GM18951 (cell line): ENCODE measurements at regions not wholly inside any gene's neighbourhood (a gene's known extent, or its start where the extent isn't known, plus 50 kb on each side); places are given as distances from the start of the nearest gene placed in this dataset.

ENCODE experiments used
- POLR2A ChIP-seq: IDR thresholded peaks from 4 replicates; pipeline ENCODE4 v1.6.1; 2011; ENCODE audit warnings: mild to moderate bottlenecking; ENCODE audit not compliant: insufficient read length, insufficient read depth; ENCODE audit errors: extremely low read depth
- in situ Hi-C: fragments of 300-500 bp; cut with MboI; formaldehyde crosslinking; loops from one replicate; pipeline ENCODE4 v1.12.0; 2022; ENCODE audit warnings: low sequenced_read_pairs, mixed read lengths, inconsistent platforms; ENCODE audit not compliant: unreplicated experiment

DNA sequence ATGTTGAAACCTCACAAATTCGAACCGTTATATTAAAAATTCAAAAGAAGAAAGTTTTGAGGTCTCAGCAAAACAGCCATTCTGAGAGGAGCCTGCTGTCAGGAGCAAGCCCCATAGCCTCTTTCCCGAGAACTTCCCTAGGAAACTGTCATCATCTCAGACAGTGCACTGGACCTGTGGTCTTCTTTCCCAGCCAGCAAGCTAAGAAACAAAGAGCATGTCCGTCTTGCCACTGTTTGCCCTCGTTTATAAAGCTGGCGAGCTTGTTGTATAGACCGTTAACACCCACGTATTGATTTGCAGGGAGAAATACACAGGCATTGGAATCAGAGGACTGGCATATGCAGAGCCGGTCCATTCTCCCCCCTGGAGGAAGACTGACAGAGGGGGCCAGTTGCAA lies 407.0 kb downstream of the NPHP4 start:
- in situ Hi-C loops = no loop called here
- TF ChIP-seq POLR2A = no peak

DNA sequence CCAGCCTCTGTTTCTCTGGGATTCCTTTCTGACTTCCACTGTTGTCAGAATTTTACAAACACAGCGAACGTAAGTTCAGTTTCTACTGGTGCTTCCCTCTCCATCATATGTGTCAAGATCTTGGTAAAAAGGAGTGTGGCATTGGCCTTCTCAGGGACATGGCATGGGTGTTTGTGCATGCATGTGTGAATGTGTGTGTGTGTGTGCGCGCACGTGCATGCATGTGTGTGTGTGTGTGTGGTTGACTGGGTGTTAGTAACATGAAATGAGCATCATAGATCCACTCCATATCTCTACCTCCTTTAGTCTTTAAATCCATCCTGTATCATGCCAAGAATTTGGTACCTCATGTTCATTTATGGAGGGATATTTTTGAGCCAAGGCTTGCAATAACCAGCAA lies 411.3 kb downstream of the NPHP4 start:
- no peak for TF ChIP-seq POLR2A
- in situ Hi-C loops = no loop called here

DNA sequence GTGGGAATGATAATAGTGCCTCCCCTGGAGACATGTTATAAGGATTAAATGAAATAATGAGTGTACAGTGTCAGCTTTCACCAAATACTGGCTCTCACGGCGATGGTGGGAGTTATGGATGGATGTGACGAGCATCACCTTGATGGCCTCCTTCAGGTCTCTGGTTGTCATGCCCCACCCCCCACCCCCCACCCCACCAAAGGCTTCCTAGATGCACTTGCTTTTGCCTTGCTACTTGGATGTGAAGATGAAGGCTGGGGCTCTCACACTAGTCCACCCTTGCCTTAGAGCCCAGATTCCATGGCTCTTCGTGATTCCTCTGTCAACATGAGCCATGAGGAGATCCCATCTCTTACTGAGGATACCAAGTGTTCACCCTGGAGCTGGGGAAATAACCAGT lies 412.3 kb downstream of the NPHP4 start:
- TF ChIP-seq POLR2A = no peak
- in situ Hi-C loops = no loop called here

DNA sequence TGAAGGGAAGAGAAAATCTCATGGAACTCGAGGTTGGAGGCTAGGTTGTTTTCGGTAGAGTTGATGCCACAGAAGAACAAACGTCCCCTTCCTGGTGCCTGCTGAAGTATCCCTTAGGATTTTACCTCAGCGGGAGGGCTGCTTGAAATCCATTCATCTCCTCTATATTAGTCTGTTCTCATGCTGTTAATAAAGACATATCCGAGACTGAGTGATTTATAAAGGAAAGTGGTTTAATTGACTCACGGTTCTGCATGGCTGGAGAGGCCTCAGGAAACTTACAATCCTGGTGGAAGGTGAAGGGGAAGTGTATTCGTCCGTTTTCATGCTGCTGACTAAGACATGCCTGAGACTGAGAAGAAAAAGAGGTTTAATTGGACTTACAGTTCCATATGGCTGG lies 413.5 kb downstream of the NPHP4 start:
- no peak for TF ChIP-seq POLR2A
- in situ Hi-C loops = no loop called here

DNA sequence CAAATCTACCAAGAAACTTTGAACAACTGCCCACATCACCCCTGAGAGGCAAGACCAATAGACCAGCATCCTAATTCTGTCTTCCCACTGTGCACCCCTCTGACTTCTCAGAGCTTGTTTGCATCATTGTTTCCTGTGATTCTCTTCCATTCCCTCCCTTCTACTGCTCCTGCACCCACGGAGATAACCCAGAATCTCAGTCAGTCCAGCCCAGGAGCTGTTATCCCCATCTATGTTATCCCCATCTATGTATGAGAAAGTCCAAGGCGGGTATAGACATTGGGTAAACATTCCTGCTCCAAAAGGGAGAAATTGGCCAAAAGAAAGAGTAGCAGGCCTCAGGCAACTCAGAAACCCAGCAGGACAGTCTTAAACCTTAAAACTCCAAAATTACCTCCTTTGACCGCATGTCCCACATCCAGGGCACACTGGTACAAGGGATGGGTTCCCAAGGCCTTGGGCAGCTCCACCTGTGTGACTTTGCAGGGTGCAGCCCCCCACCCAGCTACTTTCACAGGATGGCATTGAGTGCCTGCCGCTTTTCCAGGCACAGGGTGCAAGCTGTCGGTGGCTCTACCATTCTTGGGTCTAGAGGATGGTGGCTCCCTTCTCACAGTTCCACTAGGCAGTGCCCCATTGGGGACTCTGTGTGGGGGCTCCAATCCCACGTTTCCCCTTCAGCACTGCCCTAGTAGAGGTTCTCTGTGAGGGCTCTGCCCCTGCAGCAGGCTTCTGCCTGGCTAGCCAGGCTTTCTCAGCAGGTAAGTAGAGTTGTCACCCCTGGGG lies 414.8 kb downstream of the NPHP4 start:
- TF ChIP-seq POLR2A = no peak
- in situ Hi-C loops = no loop called here

DNA sequence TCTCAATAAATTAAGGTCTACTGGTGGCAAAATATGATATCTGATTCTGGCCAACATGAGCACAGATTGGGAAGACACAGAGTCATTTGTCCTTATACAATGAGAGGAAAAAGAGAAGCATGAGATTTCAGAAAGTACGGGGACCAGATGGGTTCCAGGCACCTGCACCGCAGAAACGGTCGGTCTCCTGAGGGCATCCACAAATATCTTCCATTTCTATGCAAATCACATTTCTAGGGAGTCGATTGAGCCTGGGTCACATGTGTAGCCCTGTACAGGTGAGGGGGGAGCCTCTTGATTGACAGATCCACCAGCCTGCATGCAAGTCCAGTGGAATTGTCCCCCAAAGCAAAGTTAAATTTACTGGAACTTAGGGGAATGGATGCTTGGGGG lies 415.6 kb downstream of the NPHP4 start:
- in situ Hi-C loops = no loop called here
- TF ChIP-seq POLR2A = no peak

DNA sequence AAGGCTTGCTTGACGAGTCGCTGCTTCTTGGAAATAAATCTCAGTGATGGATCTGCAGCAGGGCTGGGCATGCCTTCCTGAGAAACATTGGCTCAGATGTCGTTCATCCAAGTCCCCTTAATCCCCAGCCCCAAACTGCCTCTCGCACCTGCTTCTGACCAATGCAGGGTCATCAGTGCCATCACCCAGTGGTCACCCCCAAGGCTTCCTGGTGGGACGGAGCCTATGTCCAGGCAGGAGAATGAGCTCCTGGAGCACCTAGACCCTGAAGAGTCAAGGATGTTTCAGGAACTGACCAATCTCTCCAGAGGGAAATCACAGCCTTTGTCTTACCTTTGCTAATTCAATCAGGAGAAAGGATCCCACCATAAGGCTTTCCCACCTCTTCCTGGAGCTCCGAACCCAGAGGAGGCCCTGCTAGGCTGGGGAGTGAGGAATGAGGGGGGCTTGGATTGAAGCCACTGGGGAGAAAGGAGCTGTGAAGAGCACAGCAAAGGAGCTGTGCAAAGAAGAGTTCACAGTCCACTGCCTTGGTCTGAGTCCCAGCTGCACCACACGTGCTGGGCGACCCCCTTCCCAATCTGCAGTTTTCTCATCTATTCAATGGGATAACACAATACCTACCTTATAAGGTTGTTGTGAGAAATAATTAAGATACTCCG lies 416.1 kb downstream of the NPHP4 start:
- in situ Hi-C loops = no loop called here
- no peak for TF ChIP-seq POLR2A

DNA sequence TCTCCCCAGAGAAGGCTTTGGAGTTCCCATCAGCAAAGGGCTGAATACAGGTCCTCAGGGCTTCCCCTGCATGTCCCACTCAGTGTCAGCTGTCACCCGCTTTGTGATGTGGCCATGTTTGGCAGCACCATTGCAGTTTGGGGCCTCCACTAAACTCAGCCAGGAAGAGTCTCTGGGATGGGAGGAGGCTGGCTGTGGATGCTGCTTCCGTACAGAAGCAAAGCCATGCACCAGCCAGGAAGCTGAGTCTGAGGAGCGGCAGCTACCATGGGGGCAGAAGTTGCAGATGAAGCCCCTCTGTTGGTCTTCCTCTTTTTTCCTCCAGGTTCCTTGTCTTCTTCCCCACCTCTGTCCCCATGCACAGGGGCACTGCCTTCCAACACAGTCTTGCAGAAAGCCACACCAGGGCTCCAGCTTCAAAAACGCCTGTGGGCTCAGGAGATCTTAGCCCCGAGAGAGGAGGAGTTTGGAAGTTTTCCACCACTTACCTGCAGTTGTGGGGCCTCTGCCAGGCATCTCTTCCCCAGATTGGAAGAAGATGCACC lies 416.8 kb downstream of the NPHP4 start:
- no peak for TF ChIP-seq POLR2A
- in situ Hi-C loops = no loop called here

DNA sequence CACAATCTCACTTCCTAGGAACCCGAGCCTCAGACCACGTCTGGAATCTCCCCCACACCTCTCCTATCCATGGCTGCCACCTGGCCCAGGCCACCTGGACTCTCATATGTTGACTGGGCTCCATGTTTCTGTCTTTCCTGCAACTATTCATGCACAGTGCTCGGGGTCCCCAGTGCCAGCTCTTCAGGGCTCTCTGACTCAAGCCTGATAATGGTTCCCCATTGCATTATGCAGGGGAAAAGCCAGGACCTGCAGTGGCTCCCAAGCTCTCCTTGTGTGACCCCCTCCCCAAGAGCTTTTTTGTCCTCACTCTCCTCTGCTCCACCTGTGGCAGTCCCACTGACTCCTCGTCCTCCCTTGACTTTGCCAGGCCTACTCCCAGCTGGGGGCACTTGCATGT lies 417.6 kb downstream of the NPHP4 start:
- no peak for TF ChIP-seq POLR2A
- in situ Hi-C loops = no loop called here

DNA sequence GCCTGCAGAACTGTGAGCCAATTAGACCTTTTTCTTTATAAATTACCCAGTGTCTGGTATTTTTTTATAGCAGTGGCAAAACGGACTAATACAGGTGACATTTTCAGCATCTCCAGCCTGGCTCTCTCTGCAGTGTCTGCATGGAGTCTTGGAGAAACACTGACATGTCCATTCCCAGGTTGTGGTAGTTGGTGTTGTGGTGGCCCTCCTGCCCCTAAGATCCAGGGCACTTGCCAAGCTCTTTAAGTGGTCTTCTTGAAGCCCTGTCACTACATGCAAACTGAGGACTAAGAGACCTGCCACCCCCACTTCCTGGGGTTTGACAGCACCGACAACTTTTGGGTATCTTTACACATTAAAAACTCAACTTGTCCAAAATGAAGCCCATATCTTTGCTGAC lies 419.4 kb downstream of the NPHP4 start:
- in situ Hi-C loops = no loop called here
- no peak for TF ChIP-seq POLR2A

DNA sequence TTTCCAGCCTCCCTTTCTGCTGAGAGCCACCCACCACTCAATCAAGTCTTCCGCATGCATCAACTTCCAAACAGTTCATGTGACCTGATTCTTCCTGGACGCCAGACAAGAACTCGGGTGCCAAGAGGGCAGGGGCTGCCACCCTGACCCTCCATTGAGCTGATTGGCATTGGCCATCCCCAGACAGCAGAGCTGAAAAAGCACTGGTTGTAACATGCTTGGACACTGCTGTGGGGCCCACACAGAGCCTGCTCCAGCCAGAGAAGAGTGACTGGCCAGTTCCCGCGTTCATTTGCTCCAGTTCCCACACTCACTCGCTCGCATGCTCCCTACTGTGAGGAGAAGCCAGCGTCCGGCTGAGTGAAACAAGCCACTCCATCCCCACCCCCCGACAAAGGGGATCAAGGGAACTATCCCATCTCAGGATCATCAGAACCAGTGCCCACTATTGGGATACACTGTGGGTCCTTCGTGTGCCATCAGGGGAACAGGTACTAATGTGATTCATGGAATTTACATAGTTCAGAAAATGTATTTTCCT lies 420.3 kb downstream of the NPHP4 start:
- in situ Hi-C loops = no loop called here
- TF ChIP-seq POLR2A = no peak

DNA sequence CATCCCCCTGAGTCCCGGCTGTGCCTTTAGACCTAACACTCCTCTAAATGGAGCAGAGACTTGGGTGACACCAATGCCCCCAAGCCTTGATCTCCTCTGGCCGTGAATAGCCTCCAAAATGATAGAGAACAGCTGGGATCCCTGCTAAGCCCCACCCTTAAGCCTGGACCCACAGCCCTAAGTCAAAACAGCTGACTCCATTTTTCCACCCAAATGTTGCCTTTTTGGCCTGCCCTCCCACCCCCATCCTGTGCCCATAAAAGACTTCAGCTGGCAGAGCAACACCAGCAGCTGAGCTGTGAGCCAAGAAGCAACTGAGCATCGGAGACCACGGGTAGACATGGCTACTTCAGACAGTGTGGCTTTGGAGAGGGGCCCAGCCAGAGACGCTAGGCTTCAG lies 420.8 kb downstream of the NPHP4 start:
- in situ Hi-C loops = no loop called here
- no peak for TF ChIP-seq POLR2A

DNA sequence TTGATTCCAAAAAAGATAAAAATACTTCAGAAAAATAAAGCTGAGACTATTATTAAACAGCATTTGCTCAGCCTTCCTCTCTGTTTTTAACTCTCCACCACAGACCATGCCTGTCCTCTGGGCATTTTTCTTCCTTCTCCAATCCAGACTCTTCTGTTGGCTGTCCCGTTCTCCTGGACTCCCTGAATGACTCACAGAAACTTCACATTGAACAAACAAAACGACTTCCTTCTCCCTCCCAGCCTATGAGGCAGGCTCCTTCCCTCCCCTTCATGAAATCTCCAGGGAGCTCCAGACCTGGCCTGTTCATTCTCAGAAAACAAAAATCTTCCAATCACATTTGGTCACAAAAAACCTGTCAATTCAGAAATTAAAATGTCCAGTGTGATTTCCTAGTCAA lies 421.3 kb downstream of the NPHP4 start:
- in situ Hi-C loops = no loop called here

DNA sequence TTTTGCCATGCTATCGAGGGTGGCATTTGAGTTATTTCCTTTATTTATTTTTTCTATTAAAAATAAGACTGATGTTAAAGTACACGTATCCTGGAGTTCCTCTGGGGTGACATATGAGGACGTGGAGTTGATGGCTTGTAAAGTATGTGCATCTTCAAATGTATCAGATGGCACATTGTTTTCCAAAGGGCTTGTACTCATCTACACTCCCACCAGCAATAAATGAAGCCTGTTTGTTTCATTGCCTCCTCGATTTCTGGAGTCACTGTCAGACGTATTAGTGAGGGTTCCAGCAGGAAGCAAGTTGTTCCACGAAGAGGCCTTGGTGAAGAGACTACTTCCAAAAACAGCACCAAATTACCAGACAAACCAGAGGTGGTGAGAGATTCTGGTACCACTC lies 423.9 kb downstream of the NPHP4 start:
- in situ Hi-C loops = no loop called here
- no peak for TF ChIP-seq POLR2A

More for the DNA sequence above, 421.3 kb downstream of the NPHP4 start:
- no peak for TF ChIP-seq POLR2A

DNA sequence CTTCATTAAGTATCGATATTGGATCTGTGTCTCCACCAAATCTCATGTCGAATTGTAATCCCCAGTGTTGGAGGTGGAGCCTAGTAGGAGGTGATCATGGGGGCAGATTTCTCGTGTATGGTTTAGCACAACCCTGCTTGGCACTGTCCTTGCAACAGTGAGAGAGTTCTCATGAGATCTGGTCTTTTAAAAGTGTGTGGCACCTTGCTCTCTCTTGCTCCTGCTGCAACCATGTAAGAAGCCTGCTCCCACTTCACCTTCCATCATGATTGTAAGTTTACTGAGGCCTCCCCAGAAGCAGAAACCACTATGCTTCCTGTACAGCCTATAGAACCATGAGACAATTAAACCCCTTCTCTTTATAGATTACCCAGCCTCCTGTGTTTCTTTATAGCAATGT lies 424.4 kb downstream of the NPHP4 start:
- in situ Hi-C loops = no loop called here

More for the DNA sequence above, 424.4 kb downstream of the NPHP4 start:
- no peak for TF ChIP-seq POLR2A
